22Rv1 (cell line): ENCODE measurements at regions not wholly inside any gene's neighbourhood (a gene's known extent, or its start where the extent isn't known, plus 50 kb on each side); places are given as distances from the start of the nearest gene placed in this dataset.

Experiments used
- H3K27ac ChIP-seq: fragments of 450-650 bp; 2 replicates; pipeline ENCODE4 v1.5.1; 2017
- ZFX ChIP-seq: fragments of 450-650 bp; IDR thresholded peaks from 2 replicates; pipeline ENCODE4 v1.6.1; 2017; ENCODE audit warnings: antibody characterized with exemption, borderline replicate concordance
- TF ChIP-seq, protein P1 (sequence below): fragments of 450-650 bp; IDR thresholded peaks from 2 replicates; pipeline ENCODE4 v1.5.1; 2017; ENCODE audit warnings: mild to moderate bottlenecking

- TF ChIP-seq ZFX: no peak
- TF ChIP-seq, protein P1, sequence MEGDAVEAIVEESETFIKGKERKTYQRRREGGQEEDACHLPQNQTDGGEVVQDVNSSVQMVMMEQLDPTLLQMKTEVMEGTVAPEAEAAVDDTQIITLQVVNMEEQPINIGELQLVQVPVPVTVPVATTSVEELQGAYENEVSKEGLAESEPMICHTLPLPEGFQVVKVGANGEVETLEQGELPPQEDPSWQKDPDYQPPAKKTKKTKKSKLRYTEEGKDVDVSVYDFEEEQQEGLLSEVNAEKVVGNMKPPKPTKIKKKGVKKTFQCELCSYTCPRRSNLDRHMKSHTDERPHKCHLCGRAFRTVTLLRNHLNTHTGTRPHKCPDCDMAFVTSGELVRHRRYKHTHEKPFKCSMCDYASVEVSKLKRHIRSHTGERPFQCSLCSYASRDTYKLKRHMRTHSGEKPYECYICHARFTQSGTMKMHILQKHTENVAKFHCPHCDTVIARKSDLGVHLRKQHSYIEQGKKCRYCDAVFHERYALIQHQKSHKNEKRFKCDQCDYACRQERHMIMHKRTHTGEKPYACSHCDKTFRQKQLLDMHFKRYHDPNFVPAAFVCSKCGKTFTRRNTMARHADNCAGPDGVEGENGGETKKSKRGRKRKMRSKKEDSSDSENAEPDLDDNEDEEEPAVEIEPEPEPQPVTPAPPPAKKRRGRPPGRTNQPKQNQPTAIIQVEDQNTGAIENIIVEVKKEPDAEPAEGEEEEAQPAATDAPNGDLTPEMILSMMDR: no peak
- H3K27ac ChIP-seq: no peak overlapping the region
Observed at GRCh38 chr5:175015028-175015685, 290.8 kb downstream of the MSX2 start.

GRCh38 chr5:175013251-175013650, 288.9 kb downstream of the MSX2 start:
- no peak overlapping the region for H3K27ac ChIP-seq
- TF ChIP-seq, protein P1: no peak
- no peak for TF ChIP-seq ZFX

DNA sequence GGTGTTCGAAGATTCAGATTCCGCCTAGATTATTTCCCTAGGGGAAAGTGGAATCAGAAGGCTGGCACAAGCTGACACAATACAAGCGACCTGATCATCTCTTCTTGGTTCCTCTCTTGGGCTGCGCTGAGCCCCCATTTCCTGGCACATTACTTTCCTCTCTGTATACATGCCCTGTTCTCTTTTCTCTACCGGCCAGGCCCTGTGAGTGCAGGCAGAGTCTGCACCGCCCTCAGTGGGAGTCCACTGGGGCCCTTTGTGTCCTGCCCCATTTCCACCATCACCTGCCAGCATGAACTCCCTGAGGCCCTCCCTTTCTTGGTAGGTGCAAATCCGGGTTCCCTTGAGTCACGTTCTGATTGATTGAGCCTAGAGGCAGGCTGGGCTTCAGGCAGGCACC, 287.9 kb downstream of the MSX2 start:
- H3K27ac ChIP-seq: no peak overlapping the region
- TF ChIP-seq, protein P1: no peak
- no peak for TF ChIP-seq ZFX

DNA sequence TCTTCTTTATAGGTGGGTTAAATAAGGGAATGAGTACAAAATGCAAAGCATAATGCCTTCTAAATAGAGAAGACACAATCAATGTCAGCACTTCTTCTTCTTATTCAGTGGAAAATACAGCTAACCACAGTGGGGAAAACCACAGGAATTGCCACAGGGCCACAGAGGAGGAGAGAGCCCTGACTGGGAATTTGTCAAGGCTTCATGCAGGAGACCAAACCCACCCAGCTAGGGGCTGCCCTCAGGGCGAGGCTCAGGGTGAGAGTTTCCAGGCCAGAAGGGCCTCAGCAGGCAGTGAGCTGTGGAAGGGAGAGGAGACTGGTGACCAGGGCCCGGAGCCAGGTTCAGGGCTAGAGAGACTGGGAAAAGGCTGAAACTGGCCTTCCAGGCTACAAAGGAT, 279.1 kb downstream of the MSX2 start:
- TF ChIP-seq, protein P1: no peak
- TF ChIP-seq ZFX: no peak
- H3K27ac ChIP-seq: no peak overlapping the region

GRCh38 chr5:175001876-175002645, 277.7 kb downstream of the MSX2 start:
- TF ChIP-seq ZFX: no peak
- TF ChIP-seq, protein P1: no peak
- H3K27ac ChIP-seq: no peak overlapping the region

DNA sequence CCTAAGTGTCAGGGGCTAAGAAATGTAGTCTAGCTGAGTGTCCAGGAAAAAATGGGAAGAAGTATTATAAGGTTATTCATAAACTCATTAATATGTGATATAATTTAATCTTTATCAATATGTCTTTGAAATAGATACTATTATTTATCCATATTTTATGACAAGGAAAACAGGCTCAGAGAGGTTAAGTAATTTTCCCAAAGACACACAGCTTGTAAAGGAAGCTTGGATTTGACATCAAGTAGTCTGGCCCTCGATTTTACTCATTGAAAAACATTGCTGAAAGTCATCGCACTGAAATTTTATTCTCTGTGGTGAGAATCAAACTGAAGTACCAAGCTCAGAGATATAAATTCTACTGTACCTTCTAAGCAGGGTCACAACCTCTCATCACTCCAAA, 276.9 kb downstream of the MSX2 start:
- TF ChIP-seq, protein P1: no peak
- TF ChIP-seq ZFX: no peak
- H3K27ac ChIP-seq: no peak overlapping the region

DNA sequence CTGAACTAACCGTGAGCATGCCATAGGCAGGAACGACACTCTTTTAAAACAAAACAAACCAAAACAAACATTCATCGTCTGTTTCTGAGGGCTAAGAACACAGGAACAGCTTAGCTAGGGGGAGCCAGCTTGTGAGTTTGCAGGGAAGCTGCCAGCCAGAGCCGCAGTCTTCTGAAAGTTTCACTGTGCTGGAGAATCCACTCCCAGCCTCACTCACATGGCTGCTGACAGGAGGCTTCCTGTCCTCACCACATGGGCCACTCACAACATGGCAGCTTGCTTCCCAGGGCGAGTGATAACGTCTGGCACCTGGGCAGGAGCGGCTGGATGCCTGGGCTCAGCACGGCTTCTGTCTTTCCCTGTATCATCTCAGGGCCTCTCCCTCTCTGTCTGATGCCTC, 275.2 kb downstream of the MSX2 start:
- H3K27ac ChIP-seq: no peak overlapping the region
- TF ChIP-seq, protein P1: no peak
- no peak for TF ChIP-seq ZFX
